ENCODE measurements at regions not wholly inside any gene's neighbourhood (a gene's known extent, or its start where the extent isn't known, plus 50 kb on each side); places are given as distances from the start of the nearest gene placed in this dataset.

DNA sequence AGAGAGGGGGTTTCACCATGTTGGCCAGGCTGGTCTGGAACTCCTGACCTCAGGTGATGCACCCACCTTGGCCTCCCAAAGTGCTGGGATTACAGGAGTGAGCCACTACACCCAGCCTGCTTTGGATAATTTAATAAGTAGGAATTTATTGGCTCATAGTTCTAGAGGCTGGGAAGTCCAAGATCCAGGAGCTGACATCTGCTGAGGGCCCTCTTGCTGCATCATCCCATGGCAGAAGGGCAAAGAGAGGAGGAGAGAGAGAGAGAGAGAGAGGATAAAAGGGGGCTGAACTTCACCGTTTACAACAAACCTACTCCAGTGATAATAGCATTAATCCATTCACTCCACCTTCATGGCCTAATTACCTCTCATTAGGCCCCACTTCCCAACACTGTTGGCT, 62.0 kb upstream of the HES1 start:
- peak overlapping the region; percentile 45 for H3K4me3 Mint-ChIP-seq
- no peaks in the 10 kb centered on the region for H3K9me3 Mint-ChIP-seq
- TF ChIP-seq, protein P1, sequence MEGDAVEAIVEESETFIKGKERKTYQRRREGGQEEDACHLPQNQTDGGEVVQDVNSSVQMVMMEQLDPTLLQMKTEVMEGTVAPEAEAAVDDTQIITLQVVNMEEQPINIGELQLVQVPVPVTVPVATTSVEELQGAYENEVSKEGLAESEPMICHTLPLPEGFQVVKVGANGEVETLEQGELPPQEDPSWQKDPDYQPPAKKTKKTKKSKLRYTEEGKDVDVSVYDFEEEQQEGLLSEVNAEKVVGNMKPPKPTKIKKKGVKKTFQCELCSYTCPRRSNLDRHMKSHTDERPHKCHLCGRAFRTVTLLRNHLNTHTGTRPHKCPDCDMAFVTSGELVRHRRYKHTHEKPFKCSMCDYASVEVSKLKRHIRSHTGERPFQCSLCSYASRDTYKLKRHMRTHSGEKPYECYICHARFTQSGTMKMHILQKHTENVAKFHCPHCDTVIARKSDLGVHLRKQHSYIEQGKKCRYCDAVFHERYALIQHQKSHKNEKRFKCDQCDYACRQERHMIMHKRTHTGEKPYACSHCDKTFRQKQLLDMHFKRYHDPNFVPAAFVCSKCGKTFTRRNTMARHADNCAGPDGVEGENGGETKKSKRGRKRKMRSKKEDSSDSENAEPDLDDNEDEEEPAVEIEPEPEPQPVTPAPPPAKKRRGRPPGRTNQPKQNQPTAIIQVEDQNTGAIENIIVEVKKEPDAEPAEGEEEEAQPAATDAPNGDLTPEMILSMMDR (conservative IDR thresholded peaks at IDR 0.05) = no peak
- no peak overlapping the region for H3K27ac Mint-ChIP-seq (ENCODE audit: unreplicated experiment)
- H3K4me1 Mint-ChIP-seq = peaks cover 68% of the 10 kb centered on the region
- H3K27me3 Mint-ChIP-seq (ENCODE audit: low read depth) = peaks cover 28% of the 10 kb centered on the region
- peaks cover 2% of the 10 kb centered on the region for H3K36me3 Mint-ChIP-seq (ENCODE audit: low read depth)
- no peak for DNase-seq (ENCODE audit: low read depth, low spot score)

GRCh38 chr3:194075088-194075615, 60.8 kb upstream of the HES1 start:
- TF ChIP-seq, protein P1 (conservative IDR thresholded peaks at IDR 0.05) = no peak
- no peaks in the 10 kb centered on the region for H3K36me3 Mint-ChIP-seq (ENCODE audit: low read depth)
- no peak overlapping the region for H3K27ac Mint-ChIP-seq (ENCODE audit: unreplicated experiment)
- DNase-seq (ENCODE audit: low read depth, low spot score) = no peak
- H3K27me3 Mint-ChIP-seq (ENCODE audit: low read depth) = peaks cover 25% of the 10 kb centered on the region
- H3K9me3 Mint-ChIP-seq = no peaks in the 10 kb centered on the region
- no peak overlapping the region for H3K4me3 Mint-ChIP-seq
- peaks cover 70% of the 10 kb centered on the region for H3K4me1 Mint-ChIP-seq

DNA sequence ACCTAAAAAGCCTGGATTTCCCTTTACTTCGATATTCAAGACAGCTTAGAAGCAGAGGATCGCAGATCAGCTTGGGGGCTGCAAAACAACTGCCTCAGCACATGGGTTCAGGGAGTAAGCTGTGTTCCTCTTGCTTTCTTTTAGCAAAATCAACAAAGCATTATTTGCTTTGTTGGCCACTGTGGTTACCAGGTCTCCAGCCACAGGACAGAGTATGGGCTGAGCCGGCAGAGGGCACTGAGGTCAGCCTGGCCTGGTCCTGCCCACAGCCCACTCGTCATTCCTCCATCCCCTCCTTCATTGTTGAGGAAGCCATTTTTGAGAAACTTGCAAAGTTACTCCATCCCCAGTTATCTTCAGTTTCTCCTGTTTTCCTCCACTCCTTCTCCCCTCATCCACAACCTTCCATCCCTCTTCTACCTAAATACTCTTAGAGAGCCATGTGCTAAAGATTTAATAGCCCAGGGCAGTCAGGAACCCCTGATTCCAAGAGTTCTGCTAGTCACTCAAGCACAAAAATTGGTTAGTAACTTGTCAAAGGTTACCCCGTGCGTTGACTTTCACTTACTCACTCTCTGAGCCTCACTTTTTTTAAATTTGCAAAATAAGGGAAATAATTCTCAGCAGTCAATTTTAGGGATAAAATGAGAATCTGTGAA, 60.0 kb upstream of the HES1 start:
- Mint-ChIP-seq H3K9me3 (no peaks in the 10 kb centered on the region), H3K4me3 (peak overlapping the region; percentile 13), H3K4me1 (peaks cover 77% of the 10 kb centered on the region), H3K27me3 (ENCODE audit: low read depth) (peaks cover 27% of the 10 kb centered on the region), H3K27ac (ENCODE audit: unreplicated experiment) (peak overlapping the region; percentile 9), H3K36me3 (ENCODE audit: low read depth) (no peaks in the 10 kb centered on the region)
- TF ChIP-seq, protein P1 (conservative IDR thresholded peaks at IDR 0.05) = no peak
- DNase-seq (ENCODE audit: low read depth, low spot score) = peak; percentile 34

DNA sequence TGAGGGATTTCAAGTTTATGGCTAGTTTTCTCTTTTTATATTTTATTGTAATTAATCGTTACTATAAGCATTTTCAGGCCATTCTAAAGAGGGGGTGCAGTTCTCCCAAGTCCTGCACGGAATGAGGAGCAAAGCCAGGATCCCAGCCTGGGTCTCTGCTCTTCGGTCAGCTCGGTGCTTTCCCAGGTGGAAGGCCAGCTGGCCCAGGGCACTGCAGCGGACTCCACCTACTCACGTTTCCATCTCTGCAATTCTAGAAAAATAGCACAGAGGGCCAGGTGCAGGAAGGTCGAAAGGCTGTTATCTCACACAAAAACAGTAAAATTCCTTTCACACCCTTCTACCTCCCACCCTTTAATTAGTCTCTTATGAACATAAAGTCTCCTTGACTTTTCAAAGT, 59.5 kb upstream of the HES1 start:
- Mint-ChIP-seq H3K4me1 (peaks cover 80% of the 10 kb centered on the region), H3K27me3 (ENCODE audit: low read depth) (peaks cover 26% of the 10 kb centered on the region), H3K36me3 (ENCODE audit: low read depth) (no peaks in the 10 kb centered on the region), H3K4me3 (no peak overlapping the region), H3K27ac (ENCODE audit: unreplicated experiment) (no peak overlapping the region), H3K9me3 (no peaks in the 10 kb centered on the region)
- TF ChIP-seq, protein P1 (conservative IDR thresholded peaks at IDR 0.05) = no peak
- no peak for DNase-seq (ENCODE audit: low read depth, low spot score)

DNA sequence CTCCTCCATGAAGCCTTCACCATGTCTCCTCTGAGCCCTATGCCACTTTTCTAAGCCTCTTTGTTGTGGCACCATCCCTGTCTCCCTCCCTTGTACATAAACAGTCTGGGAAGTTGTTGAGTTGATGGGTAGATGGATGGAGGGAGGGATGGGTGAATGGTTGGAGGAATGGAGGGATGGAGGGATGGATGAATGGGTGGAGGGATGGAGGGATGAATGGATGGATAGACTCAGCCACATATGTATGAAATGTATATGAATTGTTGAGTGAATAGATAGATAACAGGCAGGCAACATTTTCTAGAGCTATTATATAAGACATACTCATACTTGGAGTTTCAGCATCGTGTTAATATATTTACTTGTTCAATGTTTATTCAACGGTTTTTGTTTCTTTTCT, 58.3 kb upstream of the HES1 start:
- H3K36me3 Mint-ChIP-seq (ENCODE audit: low read depth) = no peaks in the 10 kb centered on the region
- TF ChIP-seq, protein P1 (conservative IDR thresholded peaks at IDR 0.05) = no peak
- peaks cover 29% of the 10 kb centered on the region for H3K27me3 Mint-ChIP-seq (ENCODE audit: low read depth)
- no peak overlapping the region for H3K27ac Mint-ChIP-seq (ENCODE audit: unreplicated experiment)
- H3K9me3 Mint-ChIP-seq = no peaks in the 10 kb centered on the region
- no peak for DNase-seq (ENCODE audit: low read depth, low spot score)
- peaks cover 79% of the 10 kb centered on the region for H3K4me1 Mint-ChIP-seq
- peak overlapping the region; percentile 34 for H3K4me3 Mint-ChIP-seq

All from neural crest cell (in vitro differentiated cells).